ENCODE measurements at regions not wholly inside any gene's neighbourhood (a gene's known extent, or its start where the extent isn't known, plus 50 kb on each side); places are given as distances from the start of the nearest gene placed in this dataset.

DNA sequence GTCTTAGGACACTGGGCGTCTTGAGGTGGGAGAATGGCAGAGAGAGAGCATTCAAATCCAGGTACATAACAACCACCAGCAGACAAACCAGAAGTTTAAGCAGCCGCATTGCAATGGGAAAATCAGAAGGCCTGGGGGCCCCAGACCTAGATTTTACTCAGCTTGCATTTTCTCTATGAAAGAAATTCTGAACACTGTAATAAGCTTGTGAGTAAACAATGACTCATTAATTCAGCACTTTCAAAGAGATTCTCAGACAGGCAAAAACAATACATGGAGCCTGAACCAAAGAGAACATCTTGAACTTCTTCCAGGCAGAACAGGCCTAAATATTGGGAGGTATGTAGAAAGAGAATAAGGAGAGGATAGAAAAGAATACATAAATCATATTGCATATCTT, 69.8 kb upstream of the IFNG-AS1 start:
- Mint-ChIP-seq H3K9me3 (no peaks in the 10 kb centered on the region), H3K36me3 (ENCODE audit: low read depth) (no peaks in the 10 kb centered on the region), H3K4me3 (no peak overlapping the region), H3K27ac (peak overlapping the region in 1 of 3 experiments; percentile 3), H3K4me1 (peaks cover 27% of the 10 kb centered on the region), H3K27me3 (ENCODE audit: low read depth) (peaks cover 4% of the 10 kb centered on the region)
- no peak for TF ChIP-seq CTCF (IDR thresholded peaks at IDR 0.05; ENCODE audit: unreplicated experiment in 3 of 3)

- Mint-ChIP-seq H3K4me3 (no peak overlapping the region), H3K4me1 (peaks cover 29% of the 10 kb centered on the region), H3K36me3 (ENCODE audit: low read depth) (no peaks in the 10 kb centered on the region), H3K27ac (no peak overlapping the region), H3K27me3 (ENCODE audit: low read depth) (peaks cover 4% of the 10 kb centered on the region), H3K9me3 (no peaks in the 10 kb centered on the region)
- no peak for TF ChIP-seq CTCF (IDR thresholded peaks at IDR 0.05; ENCODE audit: unreplicated experiment in 3 of 3)
Observed at GRCh38 chr12:67920413-67920812, 68.8 kb upstream of the IFNG-AS1 start.

- TF ChIP-seq CTCF (IDR thresholded peaks at IDR 0.05; ENCODE audit: unreplicated experiment in 3 of 3): no peak
- Mint-ChIP-seq H3K9me3 (no peaks in the 10 kb centered on the region), H3K27me3 (ENCODE audit: low read depth) (peaks cover 3% of the 10 kb centered on the region), H3K4me3 (no peak overlapping the region), H3K27ac (no peak overlapping the region), H3K4me1 (peaks cover 37% of the 10 kb centered on the region), H3K36me3 (ENCODE audit: low read depth) (no peaks in the 10 kb centered on the region)
Observed at GRCh38 chr12:67921286-67921685, 68.0 kb upstream of the IFNG-AS1 start.

- TF ChIP-seq CTCF (IDR thresholded peaks at IDR 0.05; ENCODE audit: unreplicated experiment in 3 of 3): no peak
- Mint-ChIP-seq H3K4me1 (peaks cover 33% of the 10 kb centered on the region), H3K9me3 (no peaks in the 10 kb centered on the region), H3K36me3 (ENCODE audit: low read depth) (no peaks in the 10 kb centered on the region), H3K4me3 (no peak overlapping the region), H3K27ac (no peak overlapping the region), H3K27me3 (ENCODE audit: low read depth) (no peaks in the 10 kb centered on the region)
Observed at GRCh38 chr12:67922245-67922644, 67.0 kb upstream of the IFNG-AS1 start.

- Mint-ChIP-seq H3K27me3 (ENCODE audit: low read depth) (no peaks in the 10 kb centered on the region), H3K4me3 (no peak overlapping the region), H3K36me3 (ENCODE audit: low read depth) (no peaks in the 10 kb centered on the region), H3K4me1 (peaks cover 49% of the 10 kb centered on the region), H3K9me3 (no peaks in the 10 kb centered on the region), H3K27ac (no peak overlapping the region)
- no peak for TF ChIP-seq CTCF (IDR thresholded peaks at IDR 0.05; ENCODE audit: unreplicated experiment in 3 of 3)
Observed at GRCh38 chr12:67925077-67925476, 64.2 kb upstream of the IFNG-AS1 start.

DNA sequence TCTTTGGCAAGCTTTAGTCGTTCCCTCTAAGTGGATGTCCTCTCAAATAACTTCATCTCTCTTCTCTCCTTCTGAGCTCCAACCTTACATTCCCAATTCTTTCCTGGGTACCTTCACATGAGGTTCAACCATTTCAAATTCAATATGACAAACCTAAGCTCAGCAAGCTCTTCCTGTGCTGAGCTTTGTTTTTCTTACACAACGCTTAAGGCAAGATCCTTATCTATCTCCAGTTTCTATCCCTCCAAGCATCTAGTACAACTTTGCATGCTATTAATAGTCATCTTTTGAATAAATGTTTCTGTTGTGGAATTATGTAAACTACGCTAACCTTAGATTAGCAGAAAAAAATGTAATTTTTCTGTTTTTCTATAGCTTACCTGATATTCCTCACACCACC, 63.7 kb upstream of the IFNG-AS1 start:
- Mint-ChIP-seq H3K9me3 (no peaks in the 10 kb centered on the region), H3K27ac (no peak overlapping the region), H3K4me1 (peaks cover 47% of the 10 kb centered on the region), H3K36me3 (ENCODE audit: low read depth) (no peaks in the 10 kb centered on the region), H3K4me3 (no peak overlapping the region), H3K27me3 (ENCODE audit: low read depth) (no peaks in the 10 kb centered on the region)
- TF ChIP-seq CTCF (IDR thresholded peaks at IDR 0.05; ENCODE audit: unreplicated experiment in 3 of 3): no peak
